ENCODE measurements at regions not wholly inside any gene's neighbourhood (a gene's known extent, or its start where the extent isn't known, plus 50 kb on each side); places are given as distances from the start of the nearest gene placed in this dataset.

DNA sequence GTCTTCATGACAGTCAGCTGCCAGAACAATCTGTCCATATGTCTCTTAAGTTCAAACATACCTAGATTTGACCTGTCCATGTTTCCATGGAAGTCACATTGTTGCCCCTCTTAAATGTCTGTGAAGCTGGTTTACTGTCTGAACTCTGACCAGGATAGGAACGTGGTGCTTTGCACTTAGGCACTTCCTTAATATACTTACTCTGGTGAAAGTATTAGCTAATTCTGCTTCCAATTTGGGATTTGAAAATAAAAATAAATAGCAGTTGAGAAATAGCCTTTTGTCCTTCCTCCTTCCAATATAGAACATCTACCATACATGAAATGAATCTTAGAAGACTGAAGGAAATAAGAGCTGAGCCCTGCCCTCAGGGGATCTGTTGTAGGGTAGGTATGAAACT, 524.5 kb upstream of the CLINT1 start:
- no peak overlapping the region for H3K27ac ChIP-seq
- DNase-seq (ENCODE audit: low spot score) (no peak), ATAC-seq (ENCODE audit: insufficient number of reproducible peaks, low FRiP score, low read depth) (no peak)
- H3K4me1 ChIP-seq (ENCODE audit: control insufficient read depth in 1 of 2, low read depth in 2 of 2) = peaks cover 10 to 33% of the 10 kb centered on the region in 2 donors
- H3K4me3 ChIP-seq = no peak overlapping the region
- no peaks in the 10 kb centered on the region for H3K36me3 ChIP-seq
- TF ChIP-seq, protein P1, sequence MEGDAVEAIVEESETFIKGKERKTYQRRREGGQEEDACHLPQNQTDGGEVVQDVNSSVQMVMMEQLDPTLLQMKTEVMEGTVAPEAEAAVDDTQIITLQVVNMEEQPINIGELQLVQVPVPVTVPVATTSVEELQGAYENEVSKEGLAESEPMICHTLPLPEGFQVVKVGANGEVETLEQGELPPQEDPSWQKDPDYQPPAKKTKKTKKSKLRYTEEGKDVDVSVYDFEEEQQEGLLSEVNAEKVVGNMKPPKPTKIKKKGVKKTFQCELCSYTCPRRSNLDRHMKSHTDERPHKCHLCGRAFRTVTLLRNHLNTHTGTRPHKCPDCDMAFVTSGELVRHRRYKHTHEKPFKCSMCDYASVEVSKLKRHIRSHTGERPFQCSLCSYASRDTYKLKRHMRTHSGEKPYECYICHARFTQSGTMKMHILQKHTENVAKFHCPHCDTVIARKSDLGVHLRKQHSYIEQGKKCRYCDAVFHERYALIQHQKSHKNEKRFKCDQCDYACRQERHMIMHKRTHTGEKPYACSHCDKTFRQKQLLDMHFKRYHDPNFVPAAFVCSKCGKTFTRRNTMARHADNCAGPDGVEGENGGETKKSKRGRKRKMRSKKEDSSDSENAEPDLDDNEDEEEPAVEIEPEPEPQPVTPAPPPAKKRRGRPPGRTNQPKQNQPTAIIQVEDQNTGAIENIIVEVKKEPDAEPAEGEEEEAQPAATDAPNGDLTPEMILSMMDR (IDR thresholded peaks at IDR 0.05) = no peak
- no peaks in the 10 kb centered on the region for H3K9me3 ChIP-seq
- no peaks in the 10 kb centered on the region for H3K27me3 ChIP-seq (replicated peaks; ENCODE audit: insufficient read depth)

DNA sequence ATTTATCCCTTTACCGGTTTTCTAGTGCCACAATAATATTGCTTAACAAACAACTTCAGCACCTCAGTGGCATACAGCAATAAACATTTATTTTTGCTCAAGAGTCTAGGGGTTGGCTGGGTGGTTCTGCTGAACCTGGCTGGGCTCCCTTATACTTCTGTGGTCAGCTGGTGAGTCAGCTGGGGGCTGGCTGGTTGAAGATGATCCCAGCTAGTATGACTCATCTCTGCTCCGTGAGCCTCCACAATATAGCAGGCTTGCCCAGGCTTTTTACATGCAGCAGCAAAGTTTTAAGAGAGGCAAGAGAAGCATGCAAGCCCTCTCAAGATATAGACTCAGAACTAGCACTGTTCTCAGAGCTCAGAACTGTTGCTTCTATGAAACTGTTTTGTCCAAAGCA, 523.5 kb upstream of the CLINT1 start:
- DNase-seq (ENCODE audit: low spot score) = peak; percentile 69
- no peaks in the 10 kb centered on the region for H3K27me3 ChIP-seq (replicated peaks; ENCODE audit: insufficient read depth)
- no peak overlapping the region for H3K27ac ChIP-seq
- ATAC-seq (ENCODE audit: insufficient number of reproducible peaks, low FRiP score, low read depth) = peak; percentile 44
- no peak overlapping the region for H3K4me3 ChIP-seq
- TF ChIP-seq, protein P1 (IDR thresholded peaks at IDR 0.05) = no peak
- H3K36me3 ChIP-seq = no peaks in the 10 kb centered on the region
- no peaks in the 10 kb centered on the region for H3K9me3 ChIP-seq
- peaks cover 10 to 33% of the 10 kb centered on the region in 2 donors for H3K4me1 ChIP-seq (ENCODE audit: control insufficient read depth in 1 of 2, low read depth in 2 of 2)

DNA sequence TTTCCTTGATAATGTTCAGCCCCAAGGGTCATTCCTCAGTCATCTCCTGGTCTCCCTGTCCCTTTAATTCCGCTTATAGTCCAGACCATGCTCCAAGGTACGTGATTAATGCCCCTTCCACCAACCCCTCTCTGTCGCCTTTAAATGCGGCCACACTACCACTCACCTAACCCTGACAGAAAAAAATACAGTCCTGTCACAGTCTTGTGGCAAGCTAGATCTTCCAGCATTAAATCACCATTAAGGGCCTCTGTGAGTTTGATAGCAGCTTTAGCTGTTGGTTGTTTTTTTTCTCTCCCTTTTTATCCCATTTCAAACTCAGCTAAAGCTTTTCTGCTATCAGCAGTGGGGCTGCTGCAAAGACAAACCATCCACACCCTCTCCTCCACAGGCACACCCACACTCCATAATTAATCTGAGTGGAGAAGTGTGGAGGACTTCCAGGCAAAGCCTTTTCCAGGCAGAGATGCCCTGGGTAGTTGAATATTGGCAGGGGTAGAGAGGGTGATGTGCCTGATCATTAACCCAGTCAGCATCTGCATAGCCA, 522.7 kb upstream of the CLINT1 start:
- Histone ChIP-seq H3K4me1 (ENCODE audit: control insufficient read depth in 1 of 2, low read depth in 2 of 2) (peaks cover 10 to 33% of the 10 kb centered on the region in 2 donors), H3K9me3 (no peaks in the 10 kb centered on the region), H3K36me3 (no peaks in the 10 kb centered on the region), H3K27ac (no peak overlapping the region), H3K4me3 (no peak overlapping the region), H3K27me3 (replicated peaks; ENCODE audit: insufficient read depth) (no peaks in the 10 kb centered on the region)
- DNase-seq (ENCODE audit: low spot score) (no peak), ATAC-seq (ENCODE audit: insufficient number of reproducible peaks, low FRiP score, low read depth) (no peak)
- TF ChIP-seq, protein P1 (IDR thresholded peaks at IDR 0.05) = no peak

DNA sequence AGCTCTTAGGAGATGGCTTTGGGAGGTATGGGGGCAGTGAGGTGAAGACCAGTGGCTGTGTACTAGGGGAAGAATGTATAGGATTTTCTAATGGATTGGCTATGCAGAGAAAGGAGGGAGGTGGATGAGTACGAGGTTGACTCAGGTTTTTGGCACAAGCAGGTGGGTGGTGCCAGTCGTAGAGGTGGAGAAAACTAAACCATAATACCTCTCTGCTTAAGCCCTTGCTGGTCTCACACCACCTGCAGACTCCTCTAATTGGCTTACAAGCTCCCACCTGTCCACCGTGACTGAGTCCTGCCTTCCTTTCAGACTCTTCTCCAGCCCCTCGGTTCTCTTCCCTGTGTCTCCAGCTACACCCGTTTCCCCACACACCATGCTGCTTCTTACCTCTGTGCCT, 521.7 kb upstream of the CLINT1 start:
- Histone ChIP-seq H3K4me3 (no peak overlapping the region), H3K36me3 (no peaks in the 10 kb centered on the region), H3K4me1 (ENCODE audit: control insufficient read depth in 1 of 2, low read depth in 2 of 2) (peaks cover 10 to 33% of the 10 kb centered on the region in 2 donors), H3K27ac (no peak overlapping the region), H3K27me3 (replicated peaks; ENCODE audit: insufficient read depth) (no peaks in the 10 kb centered on the region), H3K9me3 (no peaks in the 10 kb centered on the region)
- TF ChIP-seq, protein P1 (IDR thresholded peaks at IDR 0.05) = no peak
- no peak for ATAC-seq (ENCODE audit: insufficient number of reproducible peaks, low FRiP score, low read depth)
- no peak for DNase-seq (ENCODE audit: low spot score)

DNA sequence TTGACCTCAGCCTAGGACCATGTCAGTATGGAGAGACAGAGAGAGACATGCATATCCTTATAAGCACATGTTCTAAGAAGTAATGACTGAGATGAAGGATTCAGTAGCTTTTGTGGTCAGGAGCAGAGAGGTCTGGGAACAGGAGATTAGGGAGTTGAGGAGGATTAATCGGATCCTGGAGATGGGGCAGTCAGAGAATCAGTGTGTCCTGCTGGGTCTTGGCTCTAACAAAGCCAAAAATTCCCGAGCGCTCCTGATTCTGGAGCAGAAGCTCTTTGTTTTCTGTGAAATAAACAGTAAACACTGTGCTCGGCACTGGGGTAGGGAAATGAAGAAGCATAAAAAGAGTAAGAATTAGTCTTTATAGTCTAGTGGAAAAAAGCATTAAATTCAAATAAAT, 520.0 kb upstream of the CLINT1 start:
- no peaks in the 10 kb centered on the region for H3K9me3 ChIP-seq
- TF ChIP-seq, protein P1 (IDR thresholded peaks at IDR 0.05) = no peak
- H3K27me3 ChIP-seq (replicated peaks; ENCODE audit: insufficient read depth) = no peaks in the 10 kb centered on the region
- DNase-seq (ENCODE audit: low spot score) = no peak
- ATAC-seq (ENCODE audit: insufficient number of reproducible peaks, low FRiP score, low read depth) = no peak
- H3K36me3 ChIP-seq = no peaks in the 10 kb centered on the region
- peaks cover 10 to 22% of the 10 kb centered on the region in 2 donors for H3K4me1 ChIP-seq (ENCODE audit: control insufficient read depth in 1 of 2, low read depth in 2 of 2)
- no peak overlapping the region for H3K27ac ChIP-seq
- H3K4me3 ChIP-seq = no peak overlapping the region
